MCF 10A (cell line): ENCODE measurements at regions not wholly inside any gene's neighbourhood (a gene's known extent, or its start where the extent isn't known, plus 50 kb on each side); places are given as distances from the start of the nearest gene placed in this dataset.

Experiments
- BruUV-seq: library from RNA; stranded (reverse); fragments of 400-500 nt; replicated peaks from 2 replicates; lab custom pipeline; 2021; lab: Mats Ljungman, UMichigan
- CTCF ChIA-PET: fragments of 300-600 bp; sonication (Branson Sonifier 250); formaldehyde crosslinking; extraction: SDS; loops from one replicate; lab custom pipeline; 2021; ENCODE audit warnings: antibody characterized with exemption, inconsistent platforms; lab: Yijun Ruan, JAX
- POLR2A ChIA-PET: fragments of 300-600, 350-650 bp; sonication (Branson Sonifier 250); formaldehyde crosslinking; extraction: SDS; loops from one replicate; lab custom pipeline; 2020; ENCODE audit warnings: antibody characterized with exemption, inconsistent platforms; lab: Yijun Ruan, JAX
- DNase-seq: peaks from one replicate; pipeline ENCODE4 v3.0.0-alpha.2; 2018; ENCODE audit not compliant: unreplicated experiment
- H3K27ac Mint-ChIP-seq: one replicate; pipeline ENCODE4 v1.8.0; 2022; ENCODE audit warnings: mild to moderate bottlenecking, low read depth, mixed read lengths; ENCODE audit not compliant: unreplicated experiment
- H3K27me3 Mint-ChIP-seq: one replicate; pipeline ENCODE4 v1.8.0; 2022; ENCODE audit warnings: mixed read lengths; ENCODE audit not compliant: insufficient read depth, unreplicated experiment
- H3K36me3 Mint-ChIP-seq: one replicate; pipeline ENCODE4 v1.8.0; 2022; ENCODE audit warnings: mild to moderate bottlenecking, moderate library complexity, mixed read lengths; ENCODE audit not compliant: insufficient read depth, unreplicated experiment
- H3K4me1 Mint-ChIP-seq: one replicate; pipeline ENCODE4 v1.8.0; 2022; ENCODE audit warnings: mixed read lengths; ENCODE audit not compliant: insufficient read depth, unreplicated experiment
- H3K4me3 Mint-ChIP-seq: one replicate; pipeline ENCODE4 v1.8.0; 2022; ENCODE audit warnings: mild to moderate bottlenecking, moderate library complexity, mixed read lengths; ENCODE audit not compliant: unreplicated experiment
- H3K9me3 Mint-ChIP-seq: one replicate; pipeline ENCODE4 v1.8.0; 2022; ENCODE audit warnings: mixed read lengths; ENCODE audit not compliant: unreplicated experiment
- CTCF ChIP-seq: fragments of 200-600 bp; IDR thresholded peaks from one replicate; pipeline ENCODE4 v1.8.0; 2022; ENCODE audit warnings: antibody characterized with exemption, mild to moderate bottlenecking; ENCODE audit not compliant: unreplicated experiment
- intact Hi-C: fragments of 100-400 bp; cut with micrococcal nuclease; formaldehyde crosslinking; loops from 2 replicates; pipeline ENCODE4 v1.14.1; 2022

GRCh38 chr7:33757563-33758165 lies 147.7 kb upstream of the BMPER start:
- POLR2A ChIA-PET = interaction anchor here (0.7 to 1.5 kb wide), 3 partner anchors 10 to 173 kb away, joined by 3 to 4 read pairs (median 4); no protein-coding TSS in a partner anchor
- Mint-ChIP-seq H3K27me3 (no peaks in the 10 kb centered on the region), H3K9me3 (no peaks in the 10 kb centered on the region), H3K36me3 (no peaks in the 10 kb centered on the region), H3K4me3 (no peak overlapping the region), H3K4me1 (no peaks in the 10 kb centered on the region), H3K27ac (no peak overlapping the region)
- peak; percentile 61 for DNase-seq
- peak; percentile 55 for TF ChIP-seq CTCF
- intact Hi-C loops = loop anchor here (1.0 to 5.0 kb wide), 4 partner anchors 137 to 514 kb away; no protein-coding TSS in a partner anchor
- CTCF ChIA-PET = interaction anchor here (0.6 to 8.9 kb wide), 24 partner anchors 9 to 398 kb away, joined by 3 to 177 read pairs (median 5); no protein-coding TSS in a partner anchor
- BruUV-seq = no TSS peak

GRCh38 chr7:33760146-33760545 lies 145.2 kb upstream of the BMPER start:
- TF ChIP-seq CTCF = no peak
- no peaks in the 10 kb centered on the region for H3K36me3 Mint-ChIP-seq
- H3K9me3 Mint-ChIP-seq = no peaks in the 10 kb centered on the region
- ChIA-PET CTCF (interaction anchor here (0.7 to 8.9 kb wide), 15 partner anchors 9 to 836 kb away, joined by 3 to 177 read pairs (median 4); no protein-coding TSS in a partner anchor), POLR2A (no interaction called here)
- intact Hi-C loops = no loop called here
- no peak for DNase-seq
- no peak overlapping the region for H3K27ac Mint-ChIP-seq
- H3K4me3 Mint-ChIP-seq = no peak overlapping the region
- no peaks in the 10 kb centered on the region for H3K4me1 Mint-ChIP-seq
- no TSS peak for BruUV-seq
- no peaks in the 10 kb centered on the region for H3K27me3 Mint-ChIP-seq

DNA sequence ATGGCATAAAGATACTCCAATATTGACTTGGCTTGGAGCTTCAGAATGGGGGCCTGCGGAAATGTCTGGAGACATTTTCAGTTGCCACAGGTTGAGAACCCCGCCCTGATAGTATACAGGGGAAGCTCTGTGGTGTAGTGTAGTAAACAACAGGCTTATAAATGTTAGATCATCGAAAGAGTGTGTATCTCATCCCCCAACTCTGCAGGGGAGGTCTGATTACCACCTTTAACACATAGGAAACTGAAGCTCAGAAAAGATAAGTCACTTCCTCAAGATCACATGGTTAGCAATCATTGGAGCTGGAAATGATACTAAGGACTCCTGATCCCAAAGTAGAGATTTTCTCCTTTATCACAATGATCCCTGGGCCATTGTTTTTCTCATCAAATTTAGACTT lies 144.5 kb upstream of the BMPER start:
- H3K27ac Mint-ChIP-seq = no peak overlapping the region
- H3K4me3 Mint-ChIP-seq = no peak overlapping the region
- no peaks in the 10 kb centered on the region for H3K36me3 Mint-ChIP-seq
- H3K27me3 Mint-ChIP-seq = no peaks in the 10 kb centered on the region
- BruUV-seq = no TSS peak
- intact Hi-C loops = no loop called here
- TF ChIP-seq CTCF = no peak
- ChIA-PET CTCF (interaction anchor here (0.6 to 8.9 kb wide), 15 partner anchors 9 to 835 kb away, joined by 3 to 177 read pairs (median 4); no protein-coding TSS in a partner anchor), POLR2A (interaction anchor here (0.7 kb wide), 1 partner anchor 507 kb away, joined by 3 read pairs; no protein-coding TSS in a partner anchor)
- no peaks in the 10 kb centered on the region for H3K4me1 Mint-ChIP-seq
- no peaks in the 10 kb centered on the region for H3K9me3 Mint-ChIP-seq
- DNase-seq = no peak

GRCh38 chr7:33761449-33762080 lies 143.8 kb upstream of the BMPER start:
- TF ChIP-seq CTCF = no peak
- no peak for DNase-seq
- Mint-ChIP-seq H3K4me1 (peaks cover 2% of the 10 kb centered on the region), H3K27me3 (no peaks in the 10 kb centered on the region), H3K36me3 (no peaks in the 10 kb centered on the region), H3K27ac (peak overlapping the region; percentile 63), H3K9me3 (no peaks in the 10 kb centered on the region), H3K4me3 (no peak overlapping the region)
- no TSS peak for BruUV-seq
- ChIA-PET CTCF (interaction anchor here (0.6 to 8.9 kb wide), 4 partner anchors 8 to 444 kb away, joined by 3 to 177 read pairs (median 47); no protein-coding TSS in a partner anchor), POLR2A (interaction anchor here (0.7 kb wide), 1 partner anchor 508 kb away, joined by 3 read pairs; no protein-coding TSS in a partner anchor)
- intact Hi-C loops = no loop called here
